ENCODE measurements at regions not wholly inside any gene's neighbourhood (a gene's known extent, or its start where the extent isn't known, plus 50 kb on each side); places are given as distances from the start of the nearest gene placed in this dataset.

- no peak for DNase-seq
- no peak overlapping the region for H3K4me3 ChIP-seq
- no peak overlapping the region for H3K27ac ChIP-seq (replicated peaks)
- intact Hi-C loops (cut with micrococcal nuclease) = loop anchor here (5.0 kb wide), 1 partner anchor 354 kb away; no protein-coding TSS in a partner anchor
- H3K9me3 ChIP-seq (replicated peaks) = no peaks in the 10 kb centered on the region
- no peak for TF ChIP-seq CTCF (IDR thresholded peaks at IDR 0.05; ENCODE audit: borderline replicate concordance)
- no peaks in the 10 kb centered on the region for H3K27me3 ChIP-seq (ENCODE audit: low read depth)
- H3K4me1 ChIP-seq = no peaks in the 10 kb centered on the region
- no peaks in the 10 kb centered on the region for H3K36me3 ChIP-seq
Observed at GRCh38 chr4:119697887-119698393, 69.3 kb upstream of the PDE5A start.

GRCh38 chr4:119696963-119697362, 68.4 kb upstream of the PDE5A start:
- H3K4me1 ChIP-seq = no peaks in the 10 kb centered on the region
- TF ChIP-seq CTCF (IDR thresholded peaks at IDR 0.05; ENCODE audit: borderline replicate concordance) = no peak
- no peak for DNase-seq
- H3K9me3 ChIP-seq (replicated peaks) = no peaks in the 10 kb centered on the region
- no peaks in the 10 kb centered on the region for H3K27me3 ChIP-seq (ENCODE audit: low read depth)
- H3K36me3 ChIP-seq = no peaks in the 10 kb centered on the region
- intact Hi-C loops (cut with micrococcal nuclease) = loop anchor here (5.0 kb wide), 1 partner anchor 355 kb away; no protein-coding TSS in a partner anchor
- H3K4me3 ChIP-seq = no peak overlapping the region
- no peak overlapping the region for H3K27ac ChIP-seq (replicated peaks)

- H3K27me3 ChIP-seq (ENCODE audit: low read depth) = no peaks in the 10 kb centered on the region
- H3K4me1 ChIP-seq = no peaks in the 10 kb centered on the region
- no peak for DNase-seq
- H3K4me3 ChIP-seq = no peak overlapping the region
- no peak for TF ChIP-seq CTCF (IDR thresholded peaks at IDR 0.05; ENCODE audit: borderline replicate concordance)
- intact Hi-C loops (cut with micrococcal nuclease) = loop anchor here (5.0 kb wide), 1 partner anchor 357 kb away; no protein-coding TSS in a partner anchor
- no peaks in the 10 kb centered on the region for H3K9me3 ChIP-seq (replicated peaks)
- H3K27ac ChIP-seq (replicated peaks) = no peak overlapping the region
- no peaks in the 10 kb centered on the region for H3K36me3 ChIP-seq
Observed at GRCh38 chr4:119695216-119695615, 66.6 kb upstream of the PDE5A start.

- Histone ChIP-seq H3K9me3 (replicated peaks) (no peaks in the 10 kb centered on the region), H3K27ac (replicated peaks) (peak overlapping the region; percentile 69), H3K4me1 (no peaks in the 10 kb centered on the region), H3K4me3 (peak overlapping the region; percentile 48), H3K36me3 (no peaks in the 10 kb centered on the region), H3K27me3 (ENCODE audit: low read depth) (no peaks in the 10 kb centered on the region)
- intact Hi-C loops (cut with micrococcal nuclease) = no loop called here
- no peak for DNase-seq
- no peak for TF ChIP-seq CTCF (IDR thresholded peaks at IDR 0.05; ENCODE audit: borderline replicate concordance)
Observed at GRCh38 chr4:119693126-119693525, 64.5 kb upstream of the PDE5A start.

GRCh38 chr4:119692001-119692400, 63.4 kb upstream of the PDE5A start:
- no peaks in the 10 kb centered on the region for H3K36me3 ChIP-seq
- TF ChIP-seq CTCF (IDR thresholded peaks at IDR 0.05; ENCODE audit: borderline replicate concordance) = peak; percentile 60
- H3K27me3 ChIP-seq (ENCODE audit: low read depth) = no peaks in the 10 kb centered on the region
- peak overlapping the region; percentile 69 for H3K27ac ChIP-seq (replicated peaks)
- H3K4me3 ChIP-seq = peak overlapping the region; percentile 48
- H3K4me1 ChIP-seq = no peaks in the 10 kb centered on the region
- no peak for DNase-seq
- no peaks in the 10 kb centered on the region for H3K9me3 ChIP-seq (replicated peaks)
- intact Hi-C loops (cut with micrococcal nuclease) = no loop called here
